WTC11 (cell line): ENCODE measurements at regions not wholly inside any gene's neighbourhood (a gene's known extent, or its start where the extent isn't known, plus 50 kb on each side); places are given as distances from the start of the nearest gene placed in this dataset.

Experiments
- ATAC-seq: fragments of 200-7000 bp; cut with Tn5 transposase; 2 replicates; pipeline ENCODE4 v1.10.0; 2021; ENCODE audit warnings: mild to moderate bottlenecking, moderate library complexity
- CTCF ChIA-PET: fragments of 300-600 bp; sonication (Branson Sonifier 250); formaldehyde crosslinking; loops from one replicate; lab custom pipeline; 2021; ENCODE audit warnings: antibody characterized with exemption; lab: Charles Lee
- POLR2A ChIA-PET: fragments of 350-600 bp; sonication (Branson Sonifier 250); formaldehyde crosslinking; loops from one replicate; lab custom pipeline; 2021; ENCODE audit warnings: antibody characterized with exemption; lab: Charles Lee
- DNase-seq: peaks from one replicate; pipeline ENCODE4 v3.0.0; 2021; ENCODE audit warnings: low spot score
- H3K27ac Mint-ChIP-seq: 2 replicates; pipeline ENCODE4 v1.8.0; 2021; ENCODE audit warnings: mixed read lengths
- H3K27me3 Mint-ChIP-seq: 2 replicates; pipeline ENCODE4 v1.8.0; 2021; ENCODE audit warnings: low read depth, mild to moderate bottlenecking, moderate library complexity, mixed read lengths
- H3K36me3 Mint-ChIP-seq: 2 replicates; pipeline ENCODE4 v1.8.0; 2021; ENCODE audit warnings: mixed read lengths
- H3K4me1 Mint-ChIP-seq: 2 replicates; pipeline ENCODE4 v1.8.0; 2022; ENCODE audit warnings: mixed read lengths
- H3K4me3 Mint-ChIP-seq: 2 replicates; pipeline ENCODE4 v1.8.0; 2021; ENCODE audit warnings: mild to moderate bottlenecking, moderate library complexity, mixed read lengths
- H3K9me3 Mint-ChIP-seq: 2 replicates; pipeline ENCODE4 v1.8.0; 2021; ENCODE audit warnings: mixed read lengths
- AFF4 ChIP-seq: sonication (generic); formaldehyde crosslinking; IDR thresholded peaks from 2 replicates; pipeline ENCODE4 v1.8.1; 2023; ENCODE audit warnings: mild to moderate bottlenecking, missing genetic modification reagents, borderline replicate concordance
- ATF1 ChIP-seq: sonication (generic); formaldehyde crosslinking; IDR thresholded peaks from 2 replicates; pipeline ENCODE4 v1.8.1; 2023; ENCODE audit warnings: mild to moderate bottlenecking, moderate library complexity, missing genetic modification reagents
- ATF3 ChIP-seq: sonication (generic); formaldehyde crosslinking; conservative IDR thresholded peaks from 2 replicates; pipeline ENCODE4 v1.8.1; 2022; ENCODE audit warnings: mild to moderate bottlenecking, missing genetic modification reagents
- CBFB ChIP-seq: sonication (generic); formaldehyde crosslinking; IDR thresholded peaks from 2 replicates; pipeline ENCODE4 v1.8.1; 2022; ENCODE audit warnings: mild to moderate bottlenecking, low read depth, missing genetic modification reagents
- CTCF ChIP-seq: fragments of 200-600 bp; IDR thresholded peaks from 2 replicates; pipeline ENCODE4 v1.8.0; 2022; ENCODE audit warnings: antibody characterized with exemption
- ETV6 ChIP-seq: sonication (generic); formaldehyde crosslinking; IDR thresholded peaks from 2 replicates; pipeline ENCODE4 v1.8.1; 2022; ENCODE audit warnings: mild to moderate bottlenecking, missing genetic modification reagents
- NFATC4 ChIP-seq: fragments of 250-450 bp; sonication (Bioruptor Pico); IDR thresholded peaks from 2 replicates; pipeline ENCODE4 v1.9.0; 2021; ENCODE audit warnings: mild to moderate bottlenecking
- PRRX2 ChIP-seq: fragments of 250-450 bp; sonication (Bioruptor Pico); IDR thresholded peaks from 2 replicates; pipeline ENCODE4 v1.8.0; 2021; ENCODE audit warnings: mild to moderate bottlenecking
- RORB ChIP-seq: fragments of 250-450 bp; sonication (Bioruptor Pico); IDR thresholded peaks from 2 replicates; pipeline ENCODE4 v1.9.0; 2021; ENCODE audit warnings: mild to moderate bottlenecking
- TP53 ChIP-seq: sonication (generic); formaldehyde crosslinking; IDR thresholded peaks from 2 replicates; pipeline ENCODE4 v1.8.1; 2023; ENCODE audit warnings: mild to moderate bottlenecking, missing genetic modification reagents
- ZBTB43 ChIP-seq: sonication (generic); formaldehyde crosslinking; IDR thresholded peaks from 2 replicates; pipeline ENCODE4 v1.8.1; 2023; ENCODE audit warnings: mild to moderate bottlenecking, missing genetic modification reagents
- ZNF138 ChIP-seq: sonication (generic); formaldehyde crosslinking; conservative IDR thresholded peaks from 2 replicates; pipeline ENCODE4 v1.8.1; 2022; ENCODE audit warnings: mild to moderate bottlenecking, moderate library complexity, missing genetic modification reagents
- ZNF219 ChIP-seq: sonication (generic); formaldehyde crosslinking; IDR thresholded peaks from 2 replicates; pipeline ENCODE4 v1.8.0; 2023; ENCODE audit warnings: missing genetic modification reagents, mild to moderate bottlenecking, borderline replicate concordance
- ZNF263 ChIP-seq: sonication (generic); formaldehyde crosslinking; IDR thresholded peaks from 2 replicates; pipeline ENCODE4 v1.8.1; 2022; ENCODE audit warnings: low read depth, mild to moderate bottlenecking, moderate library complexity, missing genetic modification reagents
- ZNF317 ChIP-seq: sonication (generic); formaldehyde crosslinking; IDR thresholded peaks from 2 replicates; pipeline ENCODE4 v1.8.1; 2023; ENCODE audit warnings: low read depth, mild to moderate bottlenecking, moderate library complexity, missing genetic modification reagents, borderline replicate concordance
- ZNF416 ChIP-seq: fragments of 250-450 bp; sonication (Bioruptor Pico); IDR thresholded peaks from 2 replicates; pipeline ENCODE4 v1.9.0; 2021; ENCODE audit warnings: mild to moderate bottlenecking, inconsistent platforms
- TF ChIP-seq, protein P1 (sequence below): sonication (generic); formaldehyde crosslinking; IDR thresholded peaks from 2 replicates; pipeline ENCODE4 v1.8.0; 2023; ENCODE audit warnings: missing genetic modification reagents
- TF ChIP-seq, protein P2 (sequence below): fragments of 250-450 bp; sonication (Bioruptor Pico); IDR thresholded peaks from 2 replicates; pipeline ENCODE4 v1.9.0; 2021; ENCODE audit warnings: mild to moderate bottlenecking
- TF ChIP-seq, protein P3 (sequence below): sonication (generic); formaldehyde crosslinking; IDR thresholded peaks from 2 replicates; pipeline ENCODE4 v1.8.1; 2023; ENCODE audit warnings: mild to moderate bottlenecking, missing genetic modification reagents
- TF ChIP-seq, protein P4 (sequence below): sonication (generic); formaldehyde crosslinking; conservative IDR thresholded peaks from 2 replicates; pipeline ENCODE4 v1.8.1; 2023; ENCODE audit warnings: mild to moderate bottlenecking, low read depth, missing genetic modification reagents, moderate library complexity
- TF ChIP-seq, protein P5 (sequence below): sonication (generic); formaldehyde crosslinking; IDR thresholded peaks from 2 replicates; pipeline ENCODE4 v1.8.1; 2023; ENCODE audit warnings: mild to moderate bottlenecking, moderate library complexity, missing genetic modification reagents

DNA sequence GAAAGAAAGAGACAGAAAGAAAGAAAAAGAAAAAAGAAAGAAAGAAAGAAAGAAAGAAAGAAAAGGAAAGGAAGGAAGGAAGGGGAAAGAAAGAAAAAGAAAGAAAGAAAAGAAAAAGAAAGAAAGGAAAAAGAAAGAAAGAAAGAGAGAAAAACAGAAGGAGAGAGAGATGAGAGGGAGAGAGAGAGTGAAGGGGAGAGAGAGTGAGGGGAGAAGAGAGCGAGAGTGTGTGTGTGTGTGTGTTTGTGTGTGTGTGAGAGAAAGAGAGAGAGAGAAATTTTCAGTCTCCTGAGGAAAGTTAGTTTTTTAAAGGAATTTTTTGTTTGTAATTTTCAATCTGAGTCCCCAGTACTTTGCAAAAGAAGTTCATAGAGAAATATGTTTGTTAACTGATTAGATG is 504.1 kb upstream of the POU3F4 start:
- H3K27me3 Mint-ChIP-seq = no peaks in the 10 kb centered on the region
- ATAC-seq = no peak
- no peaks in the 10 kb centered on the region for H3K36me3 Mint-ChIP-seq
- no peak for TF ChIP-seq ZBTB43 (CRISPR knock-in tag)
- TF ChIP-seq, protein P1, sequence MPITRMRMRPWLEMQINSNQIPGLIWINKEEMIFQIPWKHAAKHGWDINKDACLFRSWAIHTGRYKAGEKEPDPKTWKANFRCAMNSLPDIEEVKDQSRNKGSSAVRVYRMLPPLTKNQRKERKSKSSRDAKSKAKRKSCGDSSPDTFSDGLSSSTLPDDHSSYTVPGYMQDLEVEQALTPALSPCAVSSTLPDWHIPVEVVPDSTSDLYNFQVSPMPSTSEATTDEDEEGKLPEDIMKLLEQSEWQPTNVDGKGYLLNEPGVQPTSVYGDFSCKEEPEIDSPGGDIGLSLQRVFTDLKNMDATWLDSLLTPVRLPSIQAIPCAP (CRISPR knock-in tag) = no peak
- TF ChIP-seq CBFB (CRISPR knock-in tag) = no peak
- TF ChIP-seq TP53 (CRISPR knock-in tag) = no peak
- TF ChIP-seq PRRX2 (CRISPR knock-in tag) = no peak
- no peak for TF ChIP-seq ZNF219 (CRISPR knock-in tag)
- ChIA-PET POLR2A (no interaction called here), CTCF (no interaction called here)
- H3K4me3 Mint-ChIP-seq = no peak overlapping the region
- no peak overlapping the region for H3K27ac Mint-ChIP-seq
- peaks cover 5% of the 10 kb centered on the region; the same call in 1 of the 2 replicates for H3K4me1 Mint-ChIP-seq
- DNase-seq = no peak
- H3K9me3 Mint-ChIP-seq = 0 out of 2 replicates have a peak, but pooled peaks cover 3% of the 10 kb centered on the region

DNA sequence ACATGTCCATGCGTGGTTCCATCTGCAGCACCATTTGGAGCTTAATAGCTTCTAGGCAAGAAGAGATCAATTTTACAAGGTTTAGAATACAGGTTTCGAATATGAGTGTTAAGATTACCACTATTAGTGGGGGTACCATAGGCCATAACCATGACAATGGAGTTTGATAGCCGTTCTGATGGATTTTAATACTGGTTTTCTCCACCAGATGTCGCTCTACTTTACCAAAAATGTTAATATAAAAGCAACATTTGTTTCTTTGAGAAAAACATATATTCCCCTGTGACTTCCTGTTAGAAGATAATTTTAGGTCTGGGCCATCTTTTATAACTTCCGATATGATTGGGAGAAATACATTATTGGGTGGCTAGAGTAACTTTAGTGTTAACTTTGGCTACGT is 499.7 kb upstream of the POU3F4 start:
- H3K36me3 Mint-ChIP-seq = no peaks in the 10 kb centered on the region
- POLR2A ChIA-PET = no interaction called here
- peaks cover 5% of the 10 kb centered on the region; the same call in 1 of the 2 replicates for H3K4me1 Mint-ChIP-seq
- no peaks in the 10 kb centered on the region for H3K27me3 Mint-ChIP-seq
- H3K9me3 Mint-ChIP-seq = no peaks in the 10 kb centered on the region
- H3K4me3 Mint-ChIP-seq = no peak overlapping the region
- ATAC-seq (no peak), DNase-seq (no peak)
- CTCF ChIA-PET = no interaction called here
- no peak overlapping the region for H3K27ac Mint-ChIP-seq
- TF ChIP-seq ZNF138 (CRISPR knock-in tag) (no peak), ATF1 (CRISPR knock-in tag) (no peak), NFATC4 (no peak), ZNF416 (CRISPR knock-in tag) (no peak), CTCF (no peak), AFF4 (CRISPR knock-in tag) (no peak), RORB (no peak), ZNF263 (CRISPR knock-in tag) (no peak), ZNF317 (CRISPR knock-in tag) (no peak), ETV6 (CRISPR knock-in tag) (no peak), ATF3 (CRISPR knock-in tag) (no peak)
- TF ChIP-seq, protein P2, sequence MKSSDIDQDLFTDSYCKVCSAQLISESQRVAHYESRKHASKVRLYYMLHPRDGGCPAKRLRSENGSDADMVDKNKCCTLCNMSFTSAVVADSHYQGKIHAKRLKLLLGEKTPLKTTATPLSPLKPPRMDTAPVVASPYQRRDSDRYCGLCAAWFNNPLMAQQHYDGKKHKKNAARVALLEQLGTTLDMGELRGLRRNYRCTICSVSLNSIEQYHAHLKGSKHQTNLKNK (CRISPR knock-in tag) = no peak
- TF ChIP-seq, protein P3, sequence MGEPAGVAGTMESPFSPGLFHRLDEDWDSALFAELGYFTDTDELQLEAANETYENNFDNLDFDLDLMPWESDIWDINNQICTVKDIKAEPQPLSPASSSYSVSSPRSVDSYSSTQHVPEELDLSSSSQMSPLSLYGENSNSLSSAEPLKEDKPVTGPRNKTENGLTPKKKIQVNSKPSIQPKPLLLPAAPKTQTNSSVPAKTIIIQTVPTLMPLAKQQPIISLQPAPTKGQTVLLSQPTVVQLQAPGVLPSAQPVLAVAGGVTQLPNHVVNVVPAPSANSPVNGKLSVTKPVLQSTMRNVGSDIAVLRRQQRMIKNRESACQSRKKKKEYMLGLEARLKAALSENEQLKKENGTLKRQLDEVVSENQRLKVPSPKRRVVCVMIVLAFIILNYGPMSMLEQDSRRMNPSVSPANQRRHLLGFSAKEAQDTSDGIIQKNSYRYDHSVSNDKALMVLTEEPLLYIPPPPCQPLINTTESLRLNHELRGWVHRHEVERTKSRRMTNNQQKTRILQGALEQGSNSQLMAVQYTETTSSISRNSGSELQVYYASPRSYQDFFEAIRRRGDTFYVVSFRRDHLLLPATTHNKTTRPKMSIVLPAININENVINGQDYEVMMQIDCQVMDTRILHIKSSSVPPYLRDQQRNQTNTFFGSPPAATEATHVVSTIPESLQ (CRISPR knock-in tag) = no peak
- TF ChIP-seq, protein P4, sequence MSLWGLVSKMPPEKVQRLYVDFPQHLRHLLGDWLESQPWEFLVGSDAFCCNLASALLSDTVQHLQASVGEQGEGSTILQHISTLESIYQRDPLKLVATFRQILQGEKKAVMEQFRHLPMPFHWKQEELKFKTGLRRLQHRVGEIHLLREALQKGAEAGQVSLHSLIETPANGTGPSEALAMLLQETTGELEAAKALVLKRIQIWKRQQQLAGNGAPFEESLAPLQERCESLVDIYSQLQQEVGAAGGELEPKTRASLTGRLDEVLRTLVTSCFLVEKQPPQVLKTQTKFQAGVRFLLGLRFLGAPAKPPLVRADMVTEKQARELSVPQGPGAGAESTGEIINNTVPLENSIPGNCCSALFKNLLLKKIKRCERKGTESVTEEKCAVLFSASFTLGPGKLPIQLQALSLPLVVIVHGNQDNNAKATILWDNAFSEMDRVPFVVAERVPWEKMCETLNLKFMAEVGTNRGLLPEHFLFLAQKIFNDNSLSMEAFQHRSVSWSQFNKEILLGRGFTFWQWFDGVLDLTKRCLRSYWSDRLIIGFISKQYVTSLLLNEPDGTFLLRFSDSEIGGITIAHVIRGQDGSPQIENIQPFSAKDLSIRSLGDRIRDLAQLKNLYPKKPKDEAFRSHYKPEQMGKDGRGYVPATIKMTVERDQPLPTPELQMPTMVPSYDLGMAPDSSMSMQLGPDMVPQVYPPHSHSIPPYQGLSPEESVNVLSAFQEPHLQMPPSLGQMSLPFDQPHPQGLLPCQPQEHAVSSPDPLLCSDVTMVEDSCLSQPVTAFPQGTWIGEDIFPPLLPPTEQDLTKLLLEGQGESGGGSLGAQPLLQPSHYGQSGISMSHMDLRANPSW (CRISPR knock-in tag) = no peak
- TF ChIP-seq, protein P5, sequence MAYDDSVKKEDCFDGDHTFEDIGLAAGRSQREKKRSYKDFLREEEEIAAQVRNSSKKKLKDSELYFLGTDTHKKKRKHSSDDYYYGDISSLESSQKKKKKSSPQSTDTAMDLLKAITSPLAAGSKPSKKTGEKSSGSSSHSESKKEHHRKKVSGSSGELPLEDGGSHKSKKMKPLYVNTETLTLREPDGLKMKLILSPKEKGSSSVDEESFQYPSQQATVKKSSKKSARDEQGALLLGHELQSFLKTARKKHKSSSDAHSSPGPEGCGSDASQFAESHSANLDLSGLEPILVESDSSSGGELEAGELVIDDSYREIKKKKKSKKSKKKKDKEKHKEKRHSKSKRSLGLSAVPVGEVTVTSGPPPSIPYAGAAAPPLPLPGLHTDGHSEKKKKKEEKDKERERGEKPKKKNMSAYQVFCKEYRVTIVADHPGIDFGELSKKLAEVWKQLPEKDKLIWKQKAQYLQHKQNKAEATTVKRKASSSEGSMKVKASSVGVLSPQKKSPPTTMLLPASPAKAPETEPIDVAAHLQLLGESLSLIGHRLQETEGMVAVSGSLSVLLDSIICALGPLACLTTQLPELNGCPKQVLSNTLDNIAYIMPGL (CRISPR knock-in tag) = no peak
